ENCODE measurements at regions not wholly inside any gene's neighbourhood (a gene's known extent, or its start where the extent isn't known, plus 50 kb on each side); places are given as distances from the start of the nearest gene placed in this dataset.

GRCh38 chr14:85793533-85793932, 263.6 kb downstream of the FLRT2 start:
- no peak for DNase-seq

GRCh38 chr14:85789506-85789905, 259.6 kb downstream of the FLRT2 start:
- no peak for DNase-seq

- no peak for DNase-seq
Measured at GRCh38 chr14:85788470-85789233, 258.7 kb downstream of the FLRT2 start.

DNA sequence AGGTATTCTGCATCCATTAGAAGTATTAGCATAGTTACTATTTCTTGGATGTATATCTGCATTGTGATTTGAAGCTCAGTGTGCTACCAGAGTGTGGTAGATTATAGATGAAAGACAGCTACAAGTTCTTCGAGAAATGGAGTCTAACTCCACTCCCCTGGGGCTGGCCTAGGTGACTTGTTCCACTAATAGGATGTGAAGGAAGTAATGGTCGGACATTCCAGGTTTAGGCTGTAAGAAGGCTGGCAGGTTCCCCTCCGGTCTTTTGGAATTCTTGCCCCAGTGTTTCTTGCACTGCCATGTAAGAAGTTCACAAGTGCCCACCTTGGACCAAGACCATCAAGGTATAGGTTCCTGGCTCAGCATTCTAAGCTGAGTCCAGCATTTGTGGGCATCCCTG, 236.4 kb downstream of the FLRT2 start:
- no peak for DNase-seq

DNA sequence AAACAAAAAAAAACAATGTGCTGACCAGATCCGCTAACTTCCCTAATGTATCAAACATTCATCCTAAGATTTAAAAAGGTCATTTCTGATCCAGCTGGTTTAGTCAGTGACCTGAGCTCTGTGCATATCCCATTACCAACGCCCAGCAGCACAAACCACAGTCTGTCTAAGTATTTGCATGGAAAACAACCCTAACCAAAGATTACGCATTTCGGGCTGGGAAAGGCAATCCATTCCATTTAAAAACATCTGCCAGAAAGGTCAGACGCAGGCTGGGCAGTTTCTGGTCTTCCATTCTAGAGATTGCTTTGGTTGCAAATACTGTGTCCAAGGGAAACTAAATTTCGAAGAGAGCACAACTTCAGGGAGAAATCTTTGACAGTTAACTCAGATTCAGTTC, 234.9 kb downstream of the FLRT2 start:
- DNase-seq: no peak

DNA sequence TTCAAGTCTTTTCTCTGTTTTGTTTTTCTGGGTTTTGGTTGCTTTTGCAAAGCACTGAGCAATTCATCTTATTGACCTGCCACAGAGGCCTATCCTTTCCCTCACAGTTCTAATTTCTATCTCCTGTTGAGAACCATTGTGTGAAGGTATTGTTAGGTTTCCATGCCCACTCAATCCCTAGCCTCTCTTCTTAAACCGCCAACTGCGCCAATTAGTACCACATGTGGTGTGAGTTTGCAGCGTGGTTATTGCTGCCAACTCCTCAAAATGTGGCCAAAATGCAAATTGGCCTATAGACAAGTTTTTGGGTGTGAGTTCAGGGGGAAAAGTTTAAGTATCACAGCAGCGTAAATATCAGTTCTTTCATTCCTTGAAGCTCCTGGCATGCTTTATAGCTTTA, 232.6 kb downstream of the FLRT2 start:
- DNase-seq: no peak

- no peak for DNase-seq
Measured at GRCh38 chr14:85752175-85752574, 222.2 kb downstream of the FLRT2 start.

GRCh38 chr14:85744573-85744972, 214.6 kb downstream of the FLRT2 start:
- DNase-seq: no peak

DNA sequence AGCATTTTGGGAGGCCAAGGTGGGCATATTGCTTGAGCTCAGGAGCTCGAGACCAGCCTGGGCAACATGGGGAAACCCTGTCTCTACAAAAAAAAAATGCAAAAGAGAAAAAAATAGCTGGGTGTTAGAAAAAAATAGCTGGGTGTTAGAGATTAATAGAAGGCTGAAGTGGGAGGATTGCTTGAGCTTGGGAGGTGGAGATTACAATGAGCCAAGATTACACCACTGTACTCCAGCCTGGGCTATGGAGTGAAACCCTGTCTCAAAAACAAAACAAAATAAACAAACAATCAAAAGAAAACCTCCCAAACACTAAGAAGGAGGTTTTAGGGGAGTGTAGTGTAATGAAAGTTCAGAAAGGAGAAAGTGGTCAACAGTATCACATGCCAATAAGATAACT, 202.1 kb downstream of the FLRT2 start:
- DNase-seq: no peak

DNA sequence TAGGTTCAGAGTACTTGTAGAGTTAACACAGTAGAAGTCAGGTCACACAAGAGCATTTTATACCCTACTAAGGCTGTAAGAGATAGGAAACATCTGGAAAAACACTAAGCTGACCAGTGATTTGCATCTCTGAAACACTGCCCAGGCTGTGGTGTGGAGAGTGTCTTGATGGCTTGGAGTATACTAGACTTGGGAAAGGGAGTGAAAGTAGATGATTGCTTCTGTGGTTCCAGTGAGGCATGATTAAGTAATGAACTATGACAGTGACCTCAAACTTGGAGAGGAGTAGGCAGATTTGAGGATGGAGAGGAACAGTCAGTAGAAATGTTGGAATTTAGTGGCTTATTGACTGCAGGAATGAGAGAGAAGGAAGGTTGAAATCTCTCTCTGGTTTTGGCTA, 201.2 kb downstream of the FLRT2 start:
- DNase-seq: no peak

GRCh38 chr14:85728476-85729065, 198.6 kb downstream of the FLRT2 start:
- no peak for DNase-seq

- no peak for DNase-seq
Measured at GRCh38 chr14:85714069-85714468, 184.1 kb downstream of the FLRT2 start.

GRCh38 chr14:85711620-85712019, 181.7 kb downstream of the FLRT2 start:
- no peak for DNase-seq

Data from stimulated activated CD4-positive, alpha-beta T cell treated with anti-CD3 and anti-CD28 coated beads, Interleukin-4, amount 100 ng/mL, for 1 hour (primary cell).